ENCODE measurements at regions not wholly inside any gene's neighbourhood (a gene's known extent, or its start where the extent isn't known, plus 50 kb on each side); places are given as distances from the start of the nearest gene placed in this dataset.

DNA sequence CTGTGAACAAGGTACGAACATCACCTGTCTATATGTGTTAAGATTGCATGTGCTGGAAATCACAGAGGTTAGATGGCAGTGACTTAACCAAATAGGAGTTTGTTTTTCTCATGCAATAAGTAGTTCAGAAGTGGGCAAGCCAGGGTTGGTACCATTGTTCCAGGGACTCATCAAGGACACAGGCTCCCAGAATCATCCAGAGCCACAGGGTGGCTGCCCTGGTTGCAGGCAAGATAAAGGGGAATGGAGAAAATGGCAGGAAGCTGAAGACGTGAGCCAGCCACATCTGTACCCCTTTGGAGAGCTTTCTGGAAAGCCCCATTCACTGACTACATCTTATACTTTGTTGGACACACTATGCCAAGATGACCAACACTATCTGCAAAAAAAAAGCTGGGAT, 126.0 kb upstream of the IL12B start:
- Histone ChIP-seq H3K4me1 (ENCODE audit: control insufficient read depth, insufficient read depth, low read length) (no peaks in the 10 kb centered on the region), H3K36me3 (ENCODE audit: control insufficient read depth in 2 of 2, insufficient read depth in 2 of 2, low read length in 2 of 2) (no peaks in the 10 kb centered on the region), H3K4me3 (ENCODE audit: low read length in 2 of 2) (no peak overlapping the region)

DNA sequence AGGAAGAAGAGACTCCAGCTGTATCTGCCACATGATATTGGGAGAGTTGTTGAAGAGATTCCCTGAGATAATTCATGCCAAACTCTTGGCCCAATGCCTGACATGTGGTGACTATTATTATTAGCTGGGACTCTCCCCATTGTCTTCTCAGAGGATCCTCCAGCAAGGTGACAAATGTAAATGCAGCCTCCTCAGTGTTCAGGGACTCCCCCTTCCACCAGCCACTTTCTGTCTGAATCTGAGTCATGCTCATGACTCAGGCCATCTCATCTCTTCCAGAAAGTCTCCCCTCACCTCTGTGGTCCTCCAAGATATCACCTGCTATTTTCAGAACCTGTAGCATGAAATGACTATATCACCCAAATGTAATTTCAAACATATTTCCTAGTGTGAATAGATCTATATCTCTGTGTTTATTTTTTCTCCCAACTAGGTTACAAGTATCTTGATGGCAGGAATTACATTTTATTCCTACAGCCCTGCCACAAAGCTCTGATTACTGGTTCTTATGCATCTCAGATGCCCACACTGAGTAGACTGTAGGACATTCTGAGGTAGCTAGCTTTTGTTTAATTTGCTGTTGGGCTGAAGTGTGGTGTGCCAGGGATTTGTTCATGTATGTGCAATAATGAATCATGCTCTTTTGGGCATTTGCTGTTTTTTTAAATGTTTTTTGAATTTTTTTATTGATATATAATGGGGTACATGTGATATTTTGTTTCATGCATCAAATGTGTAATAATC, 126.6 kb upstream of the IL12B start:
- H3K36me3 ChIP-seq (ENCODE audit: control insufficient read depth in 2 of 2, insufficient read depth in 2 of 2, low read length in 2 of 2): no peaks in the 10 kb centered on the region
- H3K27me3 ChIP-seq (ENCODE audit: control insufficient read depth in 1 of 2, insufficient read depth in 2 of 2, low read length in 2 of 2): peaks cover 2 to 3% of the 10 kb centered on the region in 2 donors

More for the DNA sequence above, 126.0 kb upstream of the IL12B start:
- Histone ChIP-seq H3K27ac (ENCODE audit: low read length) (no peak overlapping the region), H3K9ac (ENCODE audit: low read length in 2 of 2) (no peak overlapping the region), H3K9me3 (ENCODE audit: control insufficient read depth in 2 of 2, low read length in 2 of 2) (no peaks in the 10 kb centered on the region), H3K27me3 (ENCODE audit: control insufficient read depth in 1 of 2, insufficient read depth in 2 of 2, low read length in 2 of 2) (peaks cover 2 to 3% of the 10 kb centered on the region in 2 donors)

DNA sequence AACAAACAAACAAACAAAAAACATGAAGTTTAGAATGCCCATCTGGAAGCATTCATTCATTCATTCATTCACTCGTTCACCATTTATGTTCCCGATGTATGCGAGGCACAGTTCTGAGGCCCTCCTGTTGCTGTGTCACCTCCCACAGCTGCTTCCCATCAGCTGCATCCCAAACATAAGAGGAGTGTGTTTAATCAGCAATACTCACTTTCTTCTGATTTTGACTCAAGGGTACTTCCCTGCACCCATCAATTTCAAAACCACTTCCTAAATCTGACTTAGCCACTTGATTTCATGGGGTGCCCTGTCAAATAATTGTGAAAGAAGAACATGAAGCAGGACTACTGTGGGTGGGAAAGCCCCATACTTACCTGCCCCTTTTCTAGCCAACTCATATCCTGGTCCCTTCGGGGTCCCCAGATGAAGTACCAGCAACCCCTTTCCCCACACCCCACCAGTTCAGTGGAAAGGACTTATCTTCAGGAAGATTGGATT, 128.0 kb upstream of the IL12B start:
- no peak overlapping the region for H3K9ac ChIP-seq (ENCODE audit: low read length in 2 of 2)
- no peaks in the 10 kb centered on the region for H3K36me3 ChIP-seq (ENCODE audit: control insufficient read depth in 2 of 2, insufficient read depth in 2 of 2, low read length in 2 of 2)
- no peak overlapping the region for H3K27ac ChIP-seq (ENCODE audit: low read length)
- H3K27me3 ChIP-seq (ENCODE audit: control insufficient read depth in 1 of 2, insufficient read depth in 2 of 2, low read length in 2 of 2): peaks cover 2 to 3% of the 10 kb centered on the region in 2 donors
- no peaks in the 10 kb centered on the region for H3K9me3 ChIP-seq (ENCODE audit: control insufficient read depth in 2 of 2, low read length in 2 of 2)
- H3K4me1 ChIP-seq (ENCODE audit: control insufficient read depth, insufficient read depth, low read length): no peaks in the 10 kb centered on the region
- H3K4me3 ChIP-seq (ENCODE audit: low read length in 2 of 2): no peak overlapping the region

More for the DNA sequence above, 126.6 kb upstream of the IL12B start:
- Histone ChIP-seq H3K9ac (ENCODE audit: low read length in 2 of 2) (no peak overlapping the region), H3K4me1 (ENCODE audit: control insufficient read depth, insufficient read depth, low read length) (no peaks in the 10 kb centered on the region), H3K9me3 (ENCODE audit: control insufficient read depth in 2 of 2, low read length in 2 of 2) (no peaks in the 10 kb centered on the region), H3K27ac (ENCODE audit: low read length) (no peak overlapping the region), H3K4me3 (ENCODE audit: low read length in 2 of 2) (no peak overlapping the region)

GRCh38 chr5:159459132-159459627, 128.9 kb upstream of the IL12B start:
- no peak overlapping the region for H3K4me3 ChIP-seq (ENCODE audit: low read length in 2 of 2)
- peaks cover 2 to 3% of the 10 kb centered on the region in 2 donors for H3K27me3 ChIP-seq (ENCODE audit: control insufficient read depth in 1 of 2, insufficient read depth in 2 of 2, low read length in 2 of 2)
- no peak overlapping the region for H3K27ac ChIP-seq (ENCODE audit: low read length)
- H3K36me3 ChIP-seq (ENCODE audit: control insufficient read depth in 2 of 2, insufficient read depth in 2 of 2, low read length in 2 of 2): no peaks in the 10 kb centered on the region
- no peak overlapping the region for H3K9ac ChIP-seq (ENCODE audit: low read length in 2 of 2)
- H3K4me1 ChIP-seq (ENCODE audit: control insufficient read depth, insufficient read depth, low read length): no peaks in the 10 kb centered on the region
- no peaks in the 10 kb centered on the region for H3K9me3 ChIP-seq (ENCODE audit: control insufficient read depth in 2 of 2, low read length in 2 of 2)

- Histone ChIP-seq H3K9ac (ENCODE audit: low read length in 2 of 2) (no peak overlapping the region), H3K36me3 (ENCODE audit: control insufficient read depth in 2 of 2, insufficient read depth in 2 of 2, low read length in 2 of 2) (no peaks in the 10 kb centered on the region), H3K27me3 (ENCODE audit: control insufficient read depth in 1 of 2, insufficient read depth in 2 of 2, low read length in 2 of 2) (peaks cover 2 to 3% of the 10 kb centered on the region in 2 donors), H3K9me3 (ENCODE audit: control insufficient read depth in 2 of 2, low read length in 2 of 2) (no peaks in the 10 kb centered on the region), H3K27ac (ENCODE audit: low read length) (no peak overlapping the region), H3K4me1 (ENCODE audit: control insufficient read depth, insufficient read depth, low read length) (no peaks in the 10 kb centered on the region), H3K4me3 (ENCODE audit: low read length in 2 of 2) (no peak overlapping the region)
Measured at GRCh38 chr5:159459951-159460538, 129.8 kb upstream of the IL12B start.

GRCh38 chr5:159463590-159464321, 133.5 kb upstream of the IL12B start:
- Histone ChIP-seq H3K4me1 (ENCODE audit: control insufficient read depth, insufficient read depth, low read length) (no peaks in the 10 kb centered on the region), H3K9ac (ENCODE audit: low read length in 2 of 2) (no peak overlapping the region), H3K36me3 (ENCODE audit: control insufficient read depth in 2 of 2, insufficient read depth in 2 of 2, low read length in 2 of 2) (no peaks in the 10 kb centered on the region), H3K27ac (ENCODE audit: low read length) (no peak overlapping the region), H3K27me3 (ENCODE audit: control insufficient read depth in 1 of 2, insufficient read depth in 2 of 2, low read length in 2 of 2) (peaks cover 0 to 2% of the 10 kb centered on the region in 2 donors), H3K9me3 (ENCODE audit: control insufficient read depth in 2 of 2, low read length in 2 of 2) (no peaks in the 10 kb centered on the region), H3K4me3 (ENCODE audit: low read length in 2 of 2) (no peak overlapping the region)

GRCh38 chr5:159465604-159466003, 135.3 kb upstream of the IL12B start:
- no peaks in the 10 kb centered on the region for H3K36me3 ChIP-seq (ENCODE audit: control insufficient read depth in 2 of 2, insufficient read depth in 2 of 2, low read length in 2 of 2)
- no peak overlapping the region for H3K9ac ChIP-seq (ENCODE audit: low read length in 2 of 2)
- no peaks in the 10 kb centered on the region for H3K9me3 ChIP-seq (ENCODE audit: control insufficient read depth in 2 of 2, low read length in 2 of 2)
- H3K27me3 ChIP-seq (ENCODE audit: control insufficient read depth in 1 of 2, insufficient read depth in 2 of 2, low read length in 2 of 2): no peaks in the 10 kb centered on the region
- H3K27ac ChIP-seq (ENCODE audit: low read length): no peak overlapping the region
- no peak overlapping the region for H3K4me3 ChIP-seq (ENCODE audit: low read length in 2 of 2)
- no peaks in the 10 kb centered on the region for H3K4me1 ChIP-seq (ENCODE audit: control insufficient read depth, insufficient read depth, low read length)

DNA sequence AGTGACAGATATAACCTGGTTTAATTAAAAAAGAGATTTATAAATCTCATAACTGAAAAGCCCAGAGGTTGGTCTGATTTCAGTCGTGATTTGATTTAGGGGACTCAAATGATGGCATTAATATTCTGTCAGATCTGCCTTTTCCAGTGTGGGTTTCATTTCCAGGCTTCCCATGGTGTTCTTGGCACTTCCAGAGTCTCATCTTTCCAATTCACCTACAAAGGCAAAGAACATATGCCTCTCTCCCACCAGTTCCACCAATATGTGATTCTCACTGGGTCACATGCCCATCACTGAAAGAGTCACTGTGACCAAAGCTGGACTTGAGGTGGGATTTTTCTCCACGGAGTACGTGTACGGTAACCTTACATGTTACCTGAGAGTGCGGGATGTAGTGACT, 137.4 kb upstream of the IL12B start:
- Histone ChIP-seq H3K9me3 (ENCODE audit: control insufficient read depth in 2 of 2, low read length in 2 of 2) (no peaks in the 10 kb centered on the region), H3K36me3 (ENCODE audit: control insufficient read depth in 2 of 2, insufficient read depth in 2 of 2, low read length in 2 of 2) (no peaks in the 10 kb centered on the region), H3K27me3 (ENCODE audit: control insufficient read depth in 1 of 2, insufficient read depth in 2 of 2, low read length in 2 of 2) (no peaks in the 10 kb centered on the region), H3K4me1 (ENCODE audit: control insufficient read depth, insufficient read depth, low read length) (no peaks in the 10 kb centered on the region), H3K9ac (ENCODE audit: low read length in 2 of 2) (no peak overlapping the region), H3K27ac (ENCODE audit: low read length) (no peak overlapping the region), H3K4me3 (ENCODE audit: low read length in 2 of 2) (no peak overlapping the region)

- Histone ChIP-seq H3K4me3 (ENCODE audit: low read length in 2 of 2) (no peak overlapping the region), H3K9ac (ENCODE audit: low read length in 2 of 2) (no peak overlapping the region), H3K27ac (ENCODE audit: low read length) (no peak overlapping the region), H3K9me3 (ENCODE audit: control insufficient read depth in 2 of 2, low read length in 2 of 2) (no peaks in the 10 kb centered on the region), H3K36me3 (ENCODE audit: control insufficient read depth in 2 of 2, insufficient read depth in 2 of 2, low read length in 2 of 2) (no peaks in the 10 kb centered on the region), H3K27me3 (ENCODE audit: control insufficient read depth in 1 of 2, insufficient read depth in 2 of 2, low read length in 2 of 2) (no peaks in the 10 kb centered on the region), H3K4me1 (ENCODE audit: control insufficient read depth, insufficient read depth, low read length) (no peaks in the 10 kb centered on the region)
Measured at GRCh38 chr5:159469496-159470372, 139.4 kb upstream of the IL12B start.

DNA sequence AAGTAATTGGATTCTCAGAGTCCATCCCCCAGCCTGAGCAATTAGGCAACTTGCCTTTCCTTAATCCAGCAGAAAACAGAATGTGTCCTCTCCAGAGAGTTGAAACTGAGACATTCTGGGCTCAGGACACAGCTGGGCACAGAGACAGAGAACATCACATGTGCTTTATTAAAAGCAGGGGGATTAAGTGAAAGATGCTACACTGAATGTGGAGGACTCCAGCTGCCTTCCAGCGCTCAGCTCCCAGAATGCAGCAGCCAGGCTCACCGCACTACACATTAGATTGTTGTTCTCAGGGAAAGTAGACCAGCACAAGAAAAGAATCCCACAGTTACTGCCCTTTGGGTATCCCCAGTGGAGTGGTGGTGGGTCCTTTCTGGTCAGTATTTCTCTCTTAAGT, 141.6 kb upstream of the IL12B start:
- no peak overlapping the region for H3K9ac ChIP-seq (ENCODE audit: low read length in 2 of 2)
- peaks cover 0 to 6% of the 10 kb centered on the region in 2 donors for H3K9me3 ChIP-seq (ENCODE audit: control insufficient read depth in 2 of 2, low read length in 2 of 2)
- H3K36me3 ChIP-seq (ENCODE audit: control insufficient read depth in 2 of 2, insufficient read depth in 2 of 2, low read length in 2 of 2): no peaks in the 10 kb centered on the region
- H3K4me1 ChIP-seq (ENCODE audit: control insufficient read depth, insufficient read depth, low read length): no peaks in the 10 kb centered on the region
- no peaks in the 10 kb centered on the region for H3K27me3 ChIP-seq (ENCODE audit: control insufficient read depth in 1 of 2, insufficient read depth in 2 of 2, low read length in 2 of 2)
- H3K27ac ChIP-seq (ENCODE audit: low read length): no peak overlapping the region
- no peak overlapping the region for H3K4me3 ChIP-seq (ENCODE audit: low read length in 2 of 2)

All from stomach smooth muscle (tissue), 2 donors.